GM19463 (cell line): ENCODE measurements at regions not wholly inside any gene's neighbourhood (a gene's known extent, or its start where the extent isn't known, plus 50 kb on each side); places are given as distances from the start of the nearest gene placed in this dataset.

Source experiments
- ATAC-seq: cut with Tn5 transposase; IDR thresholded peaks from one replicate; pipeline ENCODE4 v1.9.1; 2021; ENCODE audit warnings: mild to moderate bottlenecking, moderate library complexity; ENCODE audit not compliant: unreplicated experiment

GRCh38 chr6:56772737-56773184 is 130.1 kb upstream of the DST start:
- peak; percentile 65 for ATAC-seq

DNA sequence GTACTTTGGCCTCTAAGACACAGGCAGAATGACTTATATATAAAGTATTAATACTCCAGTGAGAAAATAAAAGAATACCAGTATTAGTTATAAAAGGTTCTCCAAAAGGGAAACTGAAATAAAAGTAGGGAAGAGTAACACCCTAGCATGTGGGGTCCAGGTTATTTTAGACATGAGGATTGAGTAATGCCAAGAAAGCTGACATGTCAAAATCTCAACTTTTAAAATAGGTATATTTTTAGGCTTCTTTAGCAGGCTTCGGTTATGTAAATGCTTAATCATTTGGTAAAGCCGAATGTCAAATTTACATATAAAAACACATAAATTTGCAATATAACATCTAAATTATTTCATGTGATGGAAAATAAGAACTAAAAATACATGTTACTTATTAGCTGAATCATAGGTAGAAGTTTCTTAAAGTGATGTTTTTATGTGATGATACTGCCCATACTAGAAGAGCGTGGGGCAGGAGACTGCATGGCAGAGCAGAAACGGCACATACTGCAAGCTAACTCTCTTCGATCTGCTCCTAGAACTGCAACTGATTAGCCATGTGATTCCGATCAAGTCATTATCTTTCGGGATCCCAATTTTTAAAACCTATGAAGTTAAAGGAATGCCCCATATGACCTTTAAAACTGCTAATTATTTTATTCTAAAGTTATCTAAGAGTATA is 129.4 kb upstream of the DST start:
- ATAC-seq = no peak

DNA sequence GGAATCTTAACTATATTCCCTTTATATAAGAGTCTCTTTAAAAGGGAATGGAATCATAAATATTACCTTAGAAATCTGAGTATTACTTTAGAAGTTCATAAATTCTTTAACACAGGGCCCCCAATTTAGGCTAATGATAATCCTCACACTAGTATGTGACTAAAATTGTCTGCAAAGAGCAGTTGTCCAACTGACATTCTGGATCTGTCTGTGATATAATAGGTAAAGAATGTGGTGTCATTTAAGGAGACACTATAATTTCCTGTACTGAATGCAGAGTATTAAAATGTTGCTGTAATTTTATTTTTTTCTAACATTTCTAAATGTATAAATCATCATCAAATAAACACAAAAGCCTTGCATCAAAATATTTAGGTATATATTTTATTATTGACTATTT is 128.5 kb upstream of the DST start:
- ATAC-seq = no peak

GRCh38 chr6:56770011-56770520 is 127.4 kb upstream of the DST start:
- ATAC-seq = no peak

GRCh38 chr6:56767892-56768531 is 125.3 kb upstream of the DST start:
- no peak for ATAC-seq

- ATAC-seq = no peak
Observed at GRCh38 chr6:56767435-56767834, 124.7 kb upstream of the DST start.

GRCh38 chr6:56766806-56767178 is 124.1 kb upstream of the DST start:
- peak; percentile 75 for ATAC-seq

DNA sequence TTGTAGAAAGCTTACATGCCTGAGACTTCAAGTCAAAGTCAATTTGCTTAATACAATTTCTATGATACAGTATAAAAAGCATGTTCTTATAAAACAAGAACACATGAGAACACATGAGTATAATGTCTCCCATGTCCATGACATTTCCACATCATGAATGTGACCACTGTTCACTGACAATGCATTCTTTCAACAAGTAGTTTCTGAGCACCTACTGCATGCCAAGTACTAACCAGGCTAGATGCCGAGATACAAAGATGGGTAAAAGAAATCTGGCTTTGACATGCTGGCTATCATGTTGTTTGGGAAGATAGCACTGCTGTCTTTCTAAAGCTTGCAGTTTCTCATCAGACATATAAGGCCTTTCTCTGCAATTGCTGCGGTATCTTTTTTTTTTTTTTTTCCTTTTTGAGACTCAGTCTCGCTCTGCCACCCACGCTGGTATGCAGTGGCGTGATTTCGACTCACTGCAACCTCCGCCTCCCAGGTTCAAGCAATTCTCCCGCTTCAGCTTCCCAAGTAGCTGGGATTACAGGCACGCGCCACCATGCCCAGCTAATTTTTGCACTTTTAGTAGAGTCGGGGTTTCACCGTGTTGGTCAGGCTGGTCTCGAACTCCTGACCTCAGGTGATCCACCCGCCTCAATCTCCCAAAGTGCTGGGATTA is 123.6 kb upstream of the DST start:
- no peak for ATAC-seq

GRCh38 chr6:56765494-56765893 is 122.8 kb upstream of the DST start:
- no peak for ATAC-seq

DNA sequence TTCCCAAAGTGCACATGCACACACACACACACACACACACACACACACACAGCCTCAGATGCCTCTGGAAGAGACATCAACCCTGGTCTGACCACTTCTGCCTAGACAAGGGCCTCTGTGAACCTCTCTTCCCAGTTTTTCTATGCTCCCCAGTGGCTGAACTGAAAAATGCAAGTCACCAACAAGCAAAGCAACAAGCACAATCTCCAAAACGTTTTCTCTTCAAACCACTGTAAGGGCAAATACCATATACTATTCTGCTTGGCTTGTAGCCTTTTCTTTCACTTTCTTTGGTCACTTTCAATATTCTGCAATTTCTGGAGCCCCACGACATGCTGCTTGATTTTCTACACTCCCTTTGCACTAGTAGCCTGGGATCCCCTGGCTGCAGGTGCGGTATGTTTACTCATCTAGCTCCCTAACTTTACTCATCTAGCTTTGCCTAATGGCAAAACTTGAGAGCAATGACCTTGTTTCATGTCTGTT is 121.4 kb upstream of the DST start:
- peak; percentile 57 for ATAC-seq

- no peak for ATAC-seq
Observed at GRCh38 chr6:56761651-56762050, 119.0 kb upstream of the DST start.

GRCh38 chr6:56760842-56761241 is 118.2 kb upstream of the DST start:
- ATAC-seq = no peak

- ATAC-seq = no peak
Observed at GRCh38 chr6:56759521-56759920, 116.8 kb upstream of the DST start.

- peak; percentile 27 for ATAC-seq
Observed at GRCh38 chr6:56758553-56758952, 115.9 kb upstream of the DST start.

DNA sequence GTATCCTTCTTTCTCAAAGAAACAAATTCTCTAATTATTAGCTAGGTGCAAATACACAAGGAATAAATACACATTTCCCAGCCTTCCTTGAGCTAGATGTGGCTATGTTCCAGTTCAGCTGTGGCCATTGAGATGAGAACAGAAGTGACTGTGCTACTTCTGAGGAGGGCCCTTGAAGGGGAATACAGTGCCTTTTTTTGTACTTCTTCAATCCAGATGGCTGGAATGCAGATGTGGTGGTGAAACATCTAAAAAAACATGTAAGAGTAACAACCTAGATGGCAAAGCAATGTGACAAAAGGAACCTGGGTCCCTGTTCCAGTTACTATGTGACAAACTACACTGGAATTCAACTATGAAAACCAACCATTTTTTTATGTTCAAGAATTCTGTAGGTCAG is 115.4 kb upstream of the DST start:
- no peak for ATAC-seq

DNA sequence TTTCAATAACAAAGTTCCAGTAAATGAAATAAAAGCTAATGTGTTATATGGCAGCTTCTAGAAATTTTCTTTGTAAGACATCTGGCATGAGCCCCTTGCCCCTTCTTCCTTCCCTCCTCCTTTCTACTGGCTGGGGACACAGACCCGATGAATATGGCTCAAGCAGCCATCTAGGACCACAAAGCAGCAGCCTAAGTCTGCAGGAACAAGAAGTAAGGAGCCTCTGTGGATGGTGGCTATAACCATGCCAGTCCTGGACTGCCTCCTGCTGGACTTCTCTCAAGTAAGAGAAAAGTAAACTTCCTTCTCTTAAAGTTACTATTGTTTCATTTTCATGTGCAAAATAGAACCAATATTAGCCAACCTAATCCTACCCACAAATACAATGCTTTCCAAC is 114.9 kb upstream of the DST start:
- peak; percentile 29 for ATAC-seq

GRCh38 chr6:56756791-56757587 is 114.3 kb upstream of the DST start:
- ATAC-seq = no peak

- ATAC-seq = no peak
Observed at GRCh38 chr6:56756219-56756789, 113.6 kb upstream of the DST start.

DNA sequence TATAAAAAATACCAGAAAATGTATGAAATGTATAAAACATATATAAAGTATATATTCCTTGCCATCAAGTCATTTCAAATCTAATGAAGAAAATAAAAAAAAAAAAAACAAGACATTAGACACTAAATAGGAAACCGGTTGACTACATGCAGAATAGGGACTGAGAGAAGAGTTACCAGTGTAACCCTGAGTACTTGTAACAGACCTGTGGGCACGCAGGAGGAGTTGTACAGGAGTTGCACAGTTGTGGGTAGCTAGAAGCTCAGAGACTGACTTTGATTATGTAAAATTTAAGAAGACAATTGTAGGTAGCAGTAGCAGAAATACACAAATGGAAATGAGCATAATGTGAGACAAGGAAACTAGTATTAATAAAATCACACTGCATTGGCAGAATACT is 112.4 kb upstream of the DST start:
- ATAC-seq = no peak

DNA sequence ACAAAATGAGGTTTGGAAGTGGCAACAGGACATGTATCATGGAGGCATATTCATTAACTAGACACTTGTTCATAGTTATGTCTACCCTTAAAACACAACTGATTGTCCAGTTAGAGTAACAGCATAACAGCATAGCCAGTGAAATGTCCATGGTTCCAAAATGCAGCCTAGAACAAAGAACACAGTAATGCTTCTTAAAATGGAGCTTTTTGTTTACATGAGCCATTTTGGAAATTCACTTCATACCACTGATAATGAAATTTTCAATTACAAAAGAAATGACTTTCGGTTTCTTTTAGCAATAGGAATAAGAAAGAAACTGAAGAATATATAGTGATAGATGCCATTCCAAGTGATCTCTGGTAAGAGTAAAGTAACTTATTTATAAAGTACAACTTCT is 111.1 kb upstream of the DST start:
- ATAC-seq = no peak

GRCh38 chr6:56752534-56752933 is 109.8 kb upstream of the DST start:
- ATAC-seq = no peak
